Thyroid gland (tissue), 4 donors: ENCODE measurements at regions not wholly inside any gene's neighbourhood (a gene's known extent, or its start where the extent isn't known, plus 50 kb on each side); places are given as distances from the start of the nearest gene placed in this dataset.

Experiments
- POLR2A ChIP-seq, 2 donors: fragments of 450-650 bp; IDR thresholded peaks; one replicate each; pipeline ENCODE4 v1.6.1; 2017; ENCODE audit warnings: antibody characterized with exemption in 2 of 2, mild to moderate bottlenecking in 2 of 2, moderate library complexity in 1 of 2
- TF ChIP-seq, protein P1 (sequence below), 6 experiments: fragments of 200-600 bp in 3 of 6; fragments of 450-650 bp in 3 of 6; sonication (generic) in 3 of 6; IDR thresholded peaks; one replicate each; pipeline ENCODE4 v1.5.1; 2016 to 2019; ENCODE audit warnings: antibody characterized with exemption in 6 of 6, mild to moderate bottlenecking in 2 of 6, inconsistent platforms in 1 of 6, moderate library complexity in 1 of 6

DNA sequence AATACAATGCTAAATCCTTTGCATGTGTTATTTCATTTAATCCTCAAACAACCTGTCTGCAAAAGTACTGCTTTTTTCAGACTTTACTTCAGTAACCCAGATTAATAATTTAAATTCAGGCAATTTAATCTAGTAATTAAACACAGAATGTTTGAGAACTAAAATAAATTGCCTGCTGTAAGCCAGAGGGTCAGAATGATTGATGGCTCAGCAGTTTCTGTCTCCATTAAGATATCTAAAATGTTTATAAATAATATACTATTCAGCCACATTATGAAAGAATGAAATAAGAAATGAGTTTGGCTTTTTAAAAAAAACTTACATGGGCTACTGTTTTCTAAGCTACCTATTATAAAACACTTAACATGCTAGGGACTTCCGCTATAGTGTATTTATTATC, 846.0 kb downstream of the FAM181B start:
- TF ChIP-seq POLR2A (IDR thresholded peaks at IDR 0.05), result no peak
- TF ChIP-seq, protein P1, sequence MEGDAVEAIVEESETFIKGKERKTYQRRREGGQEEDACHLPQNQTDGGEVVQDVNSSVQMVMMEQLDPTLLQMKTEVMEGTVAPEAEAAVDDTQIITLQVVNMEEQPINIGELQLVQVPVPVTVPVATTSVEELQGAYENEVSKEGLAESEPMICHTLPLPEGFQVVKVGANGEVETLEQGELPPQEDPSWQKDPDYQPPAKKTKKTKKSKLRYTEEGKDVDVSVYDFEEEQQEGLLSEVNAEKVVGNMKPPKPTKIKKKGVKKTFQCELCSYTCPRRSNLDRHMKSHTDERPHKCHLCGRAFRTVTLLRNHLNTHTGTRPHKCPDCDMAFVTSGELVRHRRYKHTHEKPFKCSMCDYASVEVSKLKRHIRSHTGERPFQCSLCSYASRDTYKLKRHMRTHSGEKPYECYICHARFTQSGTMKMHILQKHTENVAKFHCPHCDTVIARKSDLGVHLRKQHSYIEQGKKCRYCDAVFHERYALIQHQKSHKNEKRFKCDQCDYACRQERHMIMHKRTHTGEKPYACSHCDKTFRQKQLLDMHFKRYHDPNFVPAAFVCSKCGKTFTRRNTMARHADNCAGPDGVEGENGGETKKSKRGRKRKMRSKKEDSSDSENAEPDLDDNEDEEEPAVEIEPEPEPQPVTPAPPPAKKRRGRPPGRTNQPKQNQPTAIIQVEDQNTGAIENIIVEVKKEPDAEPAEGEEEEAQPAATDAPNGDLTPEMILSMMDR (IDR thresholded peaks at IDR 0.05), result no peak
